KMS-11 (cell line): ENCODE measurements at regions not wholly inside any gene's neighbourhood (a gene's known extent, or its start where the extent isn't known, plus 50 kb on each side); places are given as distances from the start of the nearest gene placed in this dataset.

Experiments used
- H2AFZ ChIP-seq: fragments of 200-600 bp; sonication (generic); 2 replicates; pipeline ENCODE4 v1.6.1; 2016; ENCODE audit warnings: antibody characterized with exemption, mixed run types, low read depth
- H3K27ac ChIP-seq: fragments of 200-600 bp; sonication (generic); 2 replicates; pipeline ENCODE4 v1.6.1; 2016; ENCODE audit warnings: mild to moderate bottlenecking, mixed run types
- H3K27me3 ChIP-seq: fragments of 200-600 bp; sonication (generic); 2 replicates; pipeline ENCODE4 v1.6.1; 2017; ENCODE audit warnings: mild to moderate bottlenecking, low read depth, mixed run types, moderate library complexity; ENCODE audit not compliant: insufficient read depth
- H3K36me3 ChIP-seq: fragments of 200-600 bp; sonication (generic); 2 replicates; pipeline ENCODE4 v1.6.1; 2017; ENCODE audit warnings: mild to moderate bottlenecking, mixed run types; ENCODE audit not compliant: insufficient read depth
- H3K4me1 ChIP-seq: fragments of 200-600 bp; sonication (generic); 2 replicates; pipeline ENCODE4 v1.6.1; 2016; ENCODE audit warnings: mild to moderate bottlenecking, low read depth, mixed run types; ENCODE audit not compliant: poor library complexity, severe bottlenecking
- H3K4me2 ChIP-seq: fragments of 200-600 bp; sonication (generic); 2 replicates; pipeline ENCODE4 v1.7.0; 2016; ENCODE audit warnings: mild to moderate bottlenecking, mixed run types
- H3K4me3 ChIP-seq: fragments of 200-600 bp; sonication (generic); IDR thresholded peaks from 2 replicates; pipeline ENCODE4 v1.6.1; 2017; ENCODE audit warnings: low read depth, low read length, mixed read lengths; ENCODE audit not compliant: insufficient read depth
- H3K79me2 ChIP-seq: fragments of 200-600 bp; sonication (generic); 2 replicates; pipeline ENCODE4 v1.6.1; 2016; ENCODE audit warnings: low read depth, mixed run types; ENCODE audit not compliant: insufficient read depth
- H3K9ac ChIP-seq: fragments of 200-600 bp; sonication (generic); 2 replicates; pipeline ENCODE4 v1.6.1; 2016; ENCODE audit warnings: mild to moderate bottlenecking, mixed run types
- H4K20me1 ChIP-seq: fragments of 200-600 bp; sonication (generic); 2 replicates; pipeline ENCODE4 v1.6.1; 2016; ENCODE audit warnings: mild to moderate bottlenecking, mixed run types; ENCODE audit not compliant: insufficient read depth
- CTCF ChIP-seq: fragments of 200-600 bp; sonication (generic); conservative IDR thresholded peaks from 2 replicates; pipeline ENCODE4 v1.6.1; 2017; ENCODE audit warnings: low read depth, mild to moderate bottlenecking, antibody characterized with exemption, low read length, moderate library complexity, mixed read lengths

- Histone ChIP-seq H3K36me3 (no peaks in the 10 kb centered on the region), H3K27ac (no peak overlapping the region), H3K79me2 (no peaks in the 10 kb centered on the region), H4K20me1 (no peaks in the 10 kb centered on the region), H2AFZ (no peak overlapping the region), H3K4me1 (peaks cover 4% of the 10 kb centered on the region), H3K4me3 (no peak overlapping the region), H3K4me2 (no peak overlapping the region), H3K9ac (no peak overlapping the region), H3K27me3 (0 out of 2 replicates have a peak, but pooled peaks cover 4% of the 10 kb centered on the region)
- no peak for TF ChIP-seq CTCF
These were observed 71.8 kb downstream of the LARP7 start for GRCh38 chr4:112708772-112709171.

DNA sequence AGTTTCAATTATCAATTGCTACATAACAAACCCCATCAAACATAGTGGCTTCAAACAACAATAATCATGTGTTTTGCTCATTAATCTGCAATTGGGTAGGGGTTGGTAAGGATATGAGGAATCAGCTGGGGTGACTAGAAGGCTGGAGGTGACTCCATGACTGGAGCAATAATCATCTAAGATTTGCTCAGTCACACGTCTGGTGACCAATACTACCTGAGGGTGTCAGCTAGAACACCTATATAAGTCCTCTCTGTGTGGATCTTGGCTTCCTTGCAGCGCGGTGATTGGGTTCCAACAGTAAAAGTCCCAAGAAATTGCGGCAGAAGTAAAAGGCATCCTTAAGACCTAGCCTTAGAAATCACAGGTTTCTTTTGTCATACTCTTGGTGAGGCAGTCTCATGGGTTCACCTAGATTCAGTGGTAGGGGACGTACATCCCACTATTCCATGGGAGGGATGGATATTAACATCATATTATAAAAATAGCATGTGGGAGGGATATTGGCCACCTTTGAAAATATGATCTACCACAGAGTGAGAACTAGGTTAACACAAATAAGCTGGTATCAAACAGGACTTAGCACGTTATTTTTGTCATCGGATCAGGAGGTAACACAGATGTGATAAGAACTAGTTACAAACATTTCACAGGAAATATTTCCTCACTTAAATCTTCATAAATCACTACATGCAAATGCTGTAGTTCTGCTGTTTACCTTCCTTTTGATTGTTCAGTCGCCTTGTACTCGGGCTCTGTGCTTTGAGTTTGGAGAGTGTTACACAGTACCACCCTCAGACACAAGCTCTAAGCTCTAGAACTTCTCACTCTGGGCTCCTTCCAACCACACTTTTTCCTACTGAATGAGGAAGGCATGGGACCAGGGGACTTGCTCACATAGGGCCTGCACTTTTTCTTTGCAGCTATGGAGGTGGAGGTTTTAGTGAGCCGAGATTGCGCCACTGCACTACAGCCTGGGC lies 78.3 kb downstream of the LARP7 start:
- H2AFZ ChIP-seq = no peak overlapping the region
- no peak for TF ChIP-seq CTCF
- H3K27ac ChIP-seq = no peak overlapping the region
- H3K4me2 ChIP-seq = no peak overlapping the region
- H3K79me2 ChIP-seq = no peaks in the 10 kb centered on the region
- no peak overlapping the region for H3K9ac ChIP-seq
- H3K4me1 ChIP-seq = no peaks in the 10 kb centered on the region
- H3K27me3 ChIP-seq = no peaks in the 10 kb centered on the region
- H3K36me3 ChIP-seq = no peaks in the 10 kb centered on the region
- no peaks in the 10 kb centered on the region for H4K20me1 ChIP-seq
- no peak overlapping the region for H3K4me3 ChIP-seq

GRCh38 chr4:112717856-112718255 lies 80.9 kb downstream of the LARP7 start:
- Histone ChIP-seq H3K4me3 (no peak overlapping the region), H3K79me2 (no peaks in the 10 kb centered on the region), H3K27me3 (no peaks in the 10 kb centered on the region), H3K4me2 (no peak overlapping the region), H3K4me1 (no peaks in the 10 kb centered on the region), H3K27ac (no peak overlapping the region), H2AFZ (no peak overlapping the region), H3K36me3 (no peaks in the 10 kb centered on the region), H4K20me1 (no peaks in the 10 kb centered on the region), H3K9ac (no peak overlapping the region)
- no peak for TF ChIP-seq CTCF

GRCh38 chr4:112721627-112722026 lies 84.7 kb downstream of the LARP7 start:
- Histone ChIP-seq H2AFZ (no peak overlapping the region), H3K4me1 (no peaks in the 10 kb centered on the region), H3K9ac (no peak overlapping the region), H3K27ac (no peak overlapping the region), H4K20me1 (no peaks in the 10 kb centered on the region), H3K36me3 (no peaks in the 10 kb centered on the region), H3K4me3 (no peak overlapping the region), H3K4me2 (no peak overlapping the region), H3K27me3 (no peaks in the 10 kb centered on the region), H3K79me2 (no peaks in the 10 kb centered on the region)
- TF ChIP-seq CTCF = no peak
